PC-3 (cell line): ENCODE measurements at regions not wholly inside any gene's neighbourhood (a gene's known extent, or its start where the extent isn't known, plus 50 kb on each side); places are given as distances from the start of the nearest gene placed in this dataset.

Source experiments
- ATAC-seq: fragments of 200-7000 bp; cut with Tn5 transposase; 2 replicates; pipeline ENCODE4 v1.9.1; 2020; ENCODE audit warnings: mild to moderate bottlenecking, moderate library complexity
- BruUV-seq: library from RNA; stranded (reverse); fragments of 400-500 nt; replicated peaks from 2 replicates; lab custom pipeline; 2021; lab: Mats Ljungman, UMichigan
- CTCF ChIA-PET: fragments of 300-600 bp; sonication (Branson Sonifier 250); formaldehyde crosslinking; loops from one replicate; lab custom pipeline; 2022; ENCODE audit warnings: antibody characterized with exemption; lab: Charles Lee
- POLR2A ChIA-PET: fragments of 300-600 bp; sonication (Branson Sonifier 250); formaldehyde crosslinking; loops from one replicate; lab custom pipeline; 2022; ENCODE audit warnings: antibody characterized with exemption; ENCODE audit not compliant: unreplicated experiment; lab: Charles Lee
- DNase-seq: peaks from one replicate; pipeline ENCODE4 v3.0.0-alpha.2; 2015
- H2AFZ ChIP-seq: fragments of 300-600 bp; sonication (generic); 2 replicates; pipeline ENCODE4 v1.6.0; 2016; ENCODE audit warnings: antibody characterized with exemption, low read length
- H3F3A ChIP-seq: fragments of 300-600 bp; sonication (generic); one replicate; pipeline ENCODE4 v1.6.0; 2017; ENCODE audit warnings: antibody characterized with exemption, low read length, control low read depth, mild to moderate bottlenecking; ENCODE audit not compliant: unreplicated experiment
- H3K27ac ChIP-seq: fragments of 300-600 bp; sonication (generic); 2 replicates; pipeline ENCODE4 v1.5.1; 2016; ENCODE audit warnings: mild to moderate bottlenecking, low read length
- H3K27me3 ChIP-seq: fragments of 300-600 bp; sonication (generic); 2 replicates; pipeline ENCODE4 v1.6.1; 2016; ENCODE audit warnings: low read length, mixed read lengths
- H3K36me3 ChIP-seq: fragments of 300-600 bp; sonication (generic); 2 replicates; pipeline ENCODE4 v1.6.1; 2016; ENCODE audit warnings: low read depth, mixed run types, low read length, mixed read lengths
- H3K4me1 ChIP-seq: fragments of 300-600 bp; sonication (generic); 2 replicates; pipeline ENCODE4 v1.5.1; 2016; ENCODE audit warnings: low read length; ENCODE audit not compliant: insufficient read depth
- H3K4me2 ChIP-seq: fragments of 300-600 bp; sonication (generic); 2 replicates; pipeline ENCODE4 v1.6.0; 2016; ENCODE audit warnings: low read length
- H3K4me3 ChIP-seq: fragments of 300-600 bp; sonication (generic); 2 replicates; pipeline ENCODE4 v1.5.1; 2016; ENCODE audit warnings: mild to moderate bottlenecking, low read length, mixed read lengths
- H3K79me2 ChIP-seq: fragments of 300-600 bp; sonication (generic); 2 replicates; pipeline ENCODE4 v1.6.1; 2017; ENCODE audit warnings: low read length, mixed read lengths
- H3K9ac ChIP-seq: fragments of 300-600 bp; sonication (generic); 2 replicates; pipeline ENCODE4 v1.6.0; 2016; ENCODE audit warnings: mild to moderate bottlenecking, low read length
- H3K9me2 ChIP-seq: fragments of 300-600 bp; sonication (generic); replicated peaks from 2 replicates; pipeline ENCODE4 v1.6.1; 2016; ENCODE audit warnings: mixed run types, low read length, mixed read lengths
- H3K9me3 ChIP-seq: fragments of 300-600 bp; sonication (generic); 2 replicates; pipeline ENCODE4 v1.6.1; 2016; ENCODE audit warnings: low read length, mixed read lengths
- H4K20me1 ChIP-seq: fragments of 300-600 bp; sonication (generic); 2 replicates; pipeline ENCODE4 v1.6.1; 2016; ENCODE audit warnings: low read length, mixed read lengths
- CTCF ChIP-seq: fragments of 300-600 bp; sonication (generic); conservative IDR thresholded peaks from 2 replicates; pipeline ENCODE4 v1.5.1; 2017; ENCODE audit warnings: antibody characterized with exemption, low read depth, mild to moderate bottlenecking, low read length
- EZH2 ChIP-seq: fragments of 300-600 bp; sonication (generic); IDR thresholded peaks from one replicate; pipeline ENCODE4 v1.6.1; 2017; ENCODE audit warnings: antibody characterized with exemption, mild to moderate bottlenecking, low read length; ENCODE audit not compliant: unreplicated experiment
- EZH2phosphoT487 ChIP-seq: fragments of 300-600 bp; sonication (generic); IDR thresholded peaks from 2 replicates; pipeline ENCODE4 v1.6.1; 2018; ENCODE audit warnings: mild to moderate bottlenecking, antibody characterized with exemption, low read length, borderline replicate concordance
- intact Hi-C: fragments of 100-400 bp; cut with micrococcal nuclease; formaldehyde crosslinking; loops from 2 replicates; pipeline ENCODE4 v1.9.0; 2023

GRCh38 chr3:78025916-78026315 lies 986.0 kb downstream of the ROBO2 start:
- Histone ChIP-seq H3K9ac (no peak overlapping the region), H3K79me2 (no peaks in the 10 kb centered on the region), H3K27me3 (no peaks in the 10 kb centered on the region), H3K36me3 (no peaks in the 10 kb centered on the region), H3K27ac (no peak overlapping the region), H3K9me3 (no peaks in the 10 kb centered on the region), H3K4me1 (peaks cover 8% of the 10 kb centered on the region; the same call in 1 of the 2 replicates), H3K4me2 (no peak overlapping the region), H3K9me2 (no peaks in the 10 kb centered on the region), H4K20me1 (no peaks in the 10 kb centered on the region), H3F3A (no peaks in the 10 kb centered on the region), H2AFZ (no peak overlapping the region), H3K4me3 (no peak overlapping the region)
- intact Hi-C loops: no loop called here
- no peak for TF ChIP-seq EZH2
- TF ChIP-seq CTCF: no peak
- TF ChIP-seq EZH2phosphoT487: no peak
- no TSS peak for BruUV-seq
- no peak for DNase-seq
- no peak for ATAC-seq
- ChIA-PET POLR2A (no interaction called here), CTCF (interaction anchor here (0.6 kb wide), 1 partner anchor 620 kb away, joined by 8 read pairs; no protein-coding TSS in a partner anchor)

GRCh38 chr3:78026318-78026828 lies 986.5 kb downstream of the ROBO2 start:
- Histone ChIP-seq H3K4me3 (no peak overlapping the region), H3F3A (no peaks in the 10 kb centered on the region), H3K9me3 (no peaks in the 10 kb centered on the region), H3K9ac (no peak overlapping the region), H4K20me1 (no peaks in the 10 kb centered on the region), H2AFZ (no peak overlapping the region), H3K36me3 (no peaks in the 10 kb centered on the region), H3K27me3 (no peaks in the 10 kb centered on the region), H3K9me2 (no peaks in the 10 kb centered on the region), H3K27ac (no peak overlapping the region), H3K79me2 (no peaks in the 10 kb centered on the region), H3K4me2 (no peak overlapping the region), H3K4me1 (peaks cover 8% of the 10 kb centered on the region; the same call in 1 of the 2 replicates)
- BruUV-seq: no TSS peak
- ATAC-seq (no peak), DNase-seq (no peak)
- ChIA-PET POLR2A (no interaction called here), CTCF (interaction anchor here (0.6 kb wide), 1 partner anchor 619 kb away, joined by 8 read pairs; no protein-coding TSS in a partner anchor)
- no peak for TF ChIP-seq EZH2phosphoT487
- TF ChIP-seq CTCF: no peak
- intact Hi-C loops: no loop called here

GRCh38 chr3:78029775-78030174 lies 989.9 kb downstream of the ROBO2 start:
- no peaks in the 10 kb centered on the region for H3K9me3 ChIP-seq
- H4K20me1 ChIP-seq: no peaks in the 10 kb centered on the region
- H3F3A ChIP-seq: no peaks in the 10 kb centered on the region
- intact Hi-C loops: no loop called here
- no peak overlapping the region for H2AFZ ChIP-seq
- H3K4me1 ChIP-seq: no peaks in the 10 kb centered on the region
- H3K27me3 ChIP-seq: no peaks in the 10 kb centered on the region
- H3K9me2 ChIP-seq: no peaks in the 10 kb centered on the region
- H3K9ac ChIP-seq: no peak overlapping the region
- TF ChIP-seq EZH2phosphoT487: no peak
- TF ChIP-seq EZH2: no peak
- no peak for TF ChIP-seq CTCF
- POLR2A ChIA-PET: no interaction called here
- H3K4me3 ChIP-seq: no peak overlapping the region
- H3K36me3 ChIP-seq: no peaks in the 10 kb centered on the region
- no TSS peak for BruUV-seq
- DNase-seq (no peak), ATAC-seq (no peak)
- no peak overlapping the region for H3K4me2 ChIP-seq
- no peak overlapping the region for H3K27ac ChIP-seq
- no peaks in the 10 kb centered on the region for H3K79me2 ChIP-seq
- CTCF ChIA-PET: no interaction called here
